Neural cell (in vitro differentiated cells): ENCODE measurements at regions not wholly inside any gene's neighbourhood (a gene's known extent, or its start where the extent isn't known, plus 50 kb on each side); places are given as distances from the start of the nearest gene placed in this dataset.

ENCODE experiments used
- H2AFZ ChIP-seq: fragments of 200-600, 300-800 bp; sonication (generic), shearing (Covaris generic); 2 replicates; pipeline ENCODE4 v1.6.0; 2014; ENCODE audit warnings: low read depth, mild to moderate bottlenecking, antibody characterized with exemption, low read length, moderate library complexity
- H3F3A ChIP-seq: fragments of 200-600 bp; shearing (Covaris generic); 2 replicates; pipeline ENCODE4 v1.6.1; 2016; ENCODE audit warnings: mild to moderate bottlenecking, moderate library complexity, mixed read lengths, antibody characterized with exemption, low read length; ENCODE audit not compliant: insufficient read depth, poor library complexity, severe bottlenecking
- H3K27ac ChIP-seq: fragments of 200-600, 300-800 bp; sonication (generic), shearing (Covaris generic); 2 replicates; pipeline ENCODE4 v1.5.1; 2014; ENCODE audit warnings: mild to moderate bottlenecking, low read length, moderate library complexity
- H3K27me3 ChIP-seq: fragments of 300-800, 200-600 bp; sonication (generic), shearing (Covaris generic); 2 replicates; pipeline ENCODE4 v1.6.0; 2014; ENCODE audit warnings: mild to moderate bottlenecking, low read depth, low read length, moderate library complexity; ENCODE audit not compliant: insufficient read depth
- H3K36me3 ChIP-seq: fragments of 300-800, 200-600 bp; sonication (generic), shearing (Covaris generic); 2 replicates; pipeline ENCODE4 v1.5.1; 2014; ENCODE audit warnings: mild to moderate bottlenecking, antibody characterized with exemption, low read length, moderate library complexity; ENCODE audit not compliant: insufficient read depth
- H3K4me2 ChIP-seq: fragments of 300-800, 200-600 bp; sonication (generic), shearing (Covaris generic); 2 replicates; pipeline ENCODE4 v1.6.0; 2014; ENCODE audit warnings: mild to moderate bottlenecking, low read length
- H3K4me3 ChIP-seq: fragments of 300-800, 200-600 bp; sonication (generic), shearing (Covaris generic); 2 replicates; pipeline ENCODE4 v1.5.1; 2014; ENCODE audit warnings: mild to moderate bottlenecking, low read length, moderate library complexity
- H3K79me2 ChIP-seq: fragments of 200-600 bp; shearing (Covaris generic); replicated peaks from 2 replicates; pipeline ENCODE4 v1.6.0; 2014; ENCODE audit warnings: mild to moderate bottlenecking, low read length, moderate library complexity; ENCODE audit not compliant: insufficient read depth
- H3K9ac ChIP-seq: fragments of 300-800, 200-600 bp; sonication (generic), shearing (Covaris generic); 2 replicates; pipeline ENCODE4 v1.6.1; 2016; ENCODE audit warnings: mild to moderate bottlenecking, low read length, mixed read lengths
- H3K9me2 ChIP-seq: fragments of 200-600 bp; shearing (Covaris generic); 2 replicates; pipeline ENCODE4 v1.6.1; 2016; ENCODE audit warnings: mild to moderate bottlenecking, low read length, mixed read lengths; ENCODE audit not compliant: insufficient read depth
- H3K9me3 ChIP-seq: fragments of 200-600, 300-800 bp; sonication (generic), shearing (Covaris generic); 2 replicates; pipeline ENCODE4 v1.6.1; 2016; ENCODE audit warnings: mild to moderate bottlenecking, mixed run types, low read length, moderate library complexity, mixed read lengths
- H4K20me1 ChIP-seq: fragments of 200-600 bp; shearing (Covaris generic); 2 replicates; pipeline ENCODE4 v1.6.1; 2016; ENCODE audit warnings: mild to moderate bottlenecking, mixed run types; ENCODE audit not compliant: insufficient read depth
- EP300 ChIP-seq: fragments of 450-650 bp; conservative IDR thresholded peaks from 2 replicates; pipeline ENCODE4 v1.6.1; 2014; ENCODE audit warnings: antibody characterized with exemption, mild to moderate bottlenecking, moderate library complexity; ENCODE audit not compliant: poor library complexity, severe bottlenecking
- EZH2 ChIP-seq: fragments of 200-600, 300-800 bp; shearing (Covaris generic), sonication (generic); IDR thresholded peaks from 2 replicates; pipeline ENCODE4 v1.6.1; 2014; ENCODE audit warnings: antibody characterized with exemption, low read length, borderline replicate concordance, mild to moderate bottlenecking; ENCODE audit not compliant: insufficient read depth, poor library complexity, severe bottlenecking
- MXI1 ChIP-seq: fragments of 450-650 bp; conservative IDR thresholded peaks from 2 replicates; pipeline ENCODE4 v1.6.1; 2014; ENCODE audit warnings: antibody characterized with exemption, mild to moderate bottlenecking; ENCODE audit not compliant: poor library complexity, severe bottlenecking
- POLR2AphosphoS5 ChIP-seq: IDR thresholded peaks from 2 replicates; pipeline ENCODE4 v1.6.1; 2012
- RAD21 ChIP-seq: fragments of 450-650 bp; conservative IDR thresholded peaks from 2 replicates; pipeline ENCODE4 v1.6.1; 2014; ENCODE audit warnings: antibody characterized with exemption, mild to moderate bottlenecking, moderate library complexity
- SMC3 ChIP-seq: fragments of 450-650 bp; conservative IDR thresholded peaks from 2 replicates; pipeline ENCODE4 v1.6.1; 2014; ENCODE audit warnings: antibody characterized with exemption, mild to moderate bottlenecking, moderate library complexity; ENCODE audit not compliant: poor library complexity
- TAF1 ChIP-seq: IDR thresholded peaks from 2 replicates; pipeline ENCODE4 v1.6.1; 2012; ENCODE audit warnings: low read depth
- TF ChIP-seq, protein P1 (sequence below): fragments of 450-650 bp; IDR thresholded peaks from 2 replicates; pipeline ENCODE4 v1.5.1; 2014; ENCODE audit warnings: antibody characterized with exemption, mild to moderate bottlenecking, moderate library complexity; ENCODE audit not compliant: poor library complexity, severe bottlenecking
- TF ChIP-seq, protein P2 (sequence below): IDR thresholded peaks from 2 replicates; pipeline ENCODE4 v1.6.1; 2012; ENCODE audit warnings: borderline replicate concordance

DNA sequence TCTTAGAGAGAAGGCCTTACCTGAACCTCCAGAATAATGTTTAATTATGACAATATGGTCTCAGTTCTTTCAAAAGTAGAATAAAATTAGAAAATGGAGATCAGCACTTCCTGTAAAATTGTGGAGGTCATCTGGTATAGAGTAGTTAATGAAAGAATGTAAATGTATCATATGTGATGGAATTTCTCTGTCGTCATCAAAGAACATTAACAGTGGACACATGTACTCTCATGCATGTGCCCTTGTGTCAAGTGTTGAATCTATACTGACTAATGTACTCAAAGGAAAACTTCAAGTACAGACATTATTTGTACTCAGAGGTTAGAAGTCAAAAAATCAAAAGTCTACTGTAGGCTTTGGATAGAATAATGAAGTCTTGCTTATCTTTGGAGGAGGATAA lies 129.2 kb upstream of the MYOCD start:
- Histone ChIP-seq H3K27ac (no peak overlapping the region), H3K9me2 (no peaks in the 10 kb centered on the region), H3K79me2 (no peaks in the 10 kb centered on the region), H3K27me3 (no peaks in the 10 kb centered on the region), H4K20me1 (no peaks in the 10 kb centered on the region), H2AFZ (no peak overlapping the region), H3F3A (no peaks in the 10 kb centered on the region), H3K4me2 (no peak overlapping the region), H3K36me3 (no peaks in the 10 kb centered on the region), H3K4me3 (no peak overlapping the region), H3K9ac (no peak overlapping the region), H3K9me3 (no peaks in the 10 kb centered on the region)
- TF ChIP-seq SMC3 = no peak
- no peak for TF ChIP-seq EP300
- TF ChIP-seq, protein P1, sequence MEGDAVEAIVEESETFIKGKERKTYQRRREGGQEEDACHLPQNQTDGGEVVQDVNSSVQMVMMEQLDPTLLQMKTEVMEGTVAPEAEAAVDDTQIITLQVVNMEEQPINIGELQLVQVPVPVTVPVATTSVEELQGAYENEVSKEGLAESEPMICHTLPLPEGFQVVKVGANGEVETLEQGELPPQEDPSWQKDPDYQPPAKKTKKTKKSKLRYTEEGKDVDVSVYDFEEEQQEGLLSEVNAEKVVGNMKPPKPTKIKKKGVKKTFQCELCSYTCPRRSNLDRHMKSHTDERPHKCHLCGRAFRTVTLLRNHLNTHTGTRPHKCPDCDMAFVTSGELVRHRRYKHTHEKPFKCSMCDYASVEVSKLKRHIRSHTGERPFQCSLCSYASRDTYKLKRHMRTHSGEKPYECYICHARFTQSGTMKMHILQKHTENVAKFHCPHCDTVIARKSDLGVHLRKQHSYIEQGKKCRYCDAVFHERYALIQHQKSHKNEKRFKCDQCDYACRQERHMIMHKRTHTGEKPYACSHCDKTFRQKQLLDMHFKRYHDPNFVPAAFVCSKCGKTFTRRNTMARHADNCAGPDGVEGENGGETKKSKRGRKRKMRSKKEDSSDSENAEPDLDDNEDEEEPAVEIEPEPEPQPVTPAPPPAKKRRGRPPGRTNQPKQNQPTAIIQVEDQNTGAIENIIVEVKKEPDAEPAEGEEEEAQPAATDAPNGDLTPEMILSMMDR = no peak
- no peak for TF ChIP-seq POLR2AphosphoS5
- TF ChIP-seq RAD21 = no peak
- no peak for TF ChIP-seq TAF1
- no peak for TF ChIP-seq EZH2

DNA sequence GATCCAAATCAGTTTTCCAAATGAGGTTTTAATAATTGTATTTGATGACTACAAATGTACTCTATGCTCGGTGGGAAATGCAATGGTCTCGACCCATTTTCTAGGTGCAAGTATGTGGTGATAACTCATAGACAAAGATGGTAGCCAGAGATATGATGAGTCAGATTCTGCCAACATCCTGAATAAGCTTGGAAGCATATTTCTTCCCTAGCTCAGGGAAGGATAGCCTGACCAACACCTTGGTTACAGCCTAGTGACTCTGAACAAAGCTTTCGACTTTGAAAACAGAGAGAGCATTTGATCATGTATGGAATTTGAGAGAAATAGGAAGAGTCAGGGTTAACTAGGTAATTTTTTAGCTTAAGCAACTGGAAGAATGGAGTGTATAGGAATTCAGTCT lies 128.3 kb upstream of the MYOCD start:
- H3K27me3 ChIP-seq = no peaks in the 10 kb centered on the region
- H3K36me3 ChIP-seq = no peaks in the 10 kb centered on the region
- no peak overlapping the region for H3K4me3 ChIP-seq
- no peaks in the 10 kb centered on the region for H3K9me3 ChIP-seq
- no peaks in the 10 kb centered on the region for H4K20me1 ChIP-seq
- H3F3A ChIP-seq = no peaks in the 10 kb centered on the region
- no peak overlapping the region for H2AFZ ChIP-seq
- H3K9ac ChIP-seq = no peak overlapping the region
- no peaks in the 10 kb centered on the region for H3K79me2 ChIP-seq
- no peak overlapping the region for H3K27ac ChIP-seq
- H3K4me2 ChIP-seq = no peak overlapping the region
- TF ChIP-seq EZH2 (no peak), RAD21 (no peak), POLR2AphosphoS5 (no peak), EP300 (no peak), SMC3 (no peak), TAF1 (no peak), MXI1 (no peak)
- TF ChIP-seq, protein P2, sequence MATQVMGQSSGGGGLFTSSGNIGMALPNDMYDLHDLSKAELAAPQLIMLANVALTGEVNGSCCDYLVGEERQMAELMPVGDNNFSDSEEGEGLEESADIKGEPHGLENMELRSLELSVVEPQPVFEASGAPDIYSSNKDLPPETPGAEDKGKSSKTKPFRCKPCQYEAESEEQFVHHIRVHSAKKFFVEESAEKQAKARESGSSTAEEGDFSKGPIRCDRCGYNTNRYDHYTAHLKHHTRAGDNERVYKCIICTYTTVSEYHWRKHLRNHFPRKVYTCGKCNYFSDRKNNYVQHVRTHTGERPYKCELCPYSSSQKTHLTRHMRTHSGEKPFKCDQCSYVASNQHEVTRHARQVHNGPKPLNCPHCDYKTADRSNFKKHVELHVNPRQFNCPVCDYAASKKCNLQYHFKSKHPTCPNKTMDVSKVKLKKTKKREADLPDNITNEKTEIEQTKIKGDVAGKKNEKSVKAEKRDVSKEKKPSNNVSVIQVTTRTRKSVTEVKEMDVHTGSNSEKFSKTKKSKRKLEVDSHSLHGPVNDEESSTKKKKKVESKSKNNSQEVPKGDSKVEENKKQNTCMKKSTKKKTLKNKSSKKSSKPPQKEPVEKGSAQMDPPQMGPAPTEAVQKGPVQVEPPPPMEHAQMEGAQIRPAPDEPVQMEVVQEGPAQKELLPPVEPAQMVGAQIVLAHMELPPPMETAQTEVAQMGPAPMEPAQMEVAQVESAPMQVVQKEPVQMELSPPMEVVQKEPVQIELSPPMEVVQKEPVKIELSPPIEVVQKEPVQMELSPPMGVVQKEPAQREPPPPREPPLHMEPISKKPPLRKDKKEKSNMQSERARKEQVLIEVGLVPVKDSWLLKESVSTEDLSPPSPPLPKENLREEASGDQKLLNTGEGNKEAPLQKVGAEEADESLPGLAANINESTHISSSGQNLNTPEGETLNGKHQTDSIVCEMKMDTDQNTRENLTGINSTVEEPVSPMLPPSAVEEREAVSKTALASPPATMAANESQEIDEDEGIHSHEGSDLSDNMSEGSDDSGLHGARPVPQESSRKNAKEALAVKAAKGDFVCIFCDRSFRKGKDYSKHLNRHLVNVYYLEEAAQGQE = no peak
- TF ChIP-seq, protein P1 = no peak
- H3K9me2 ChIP-seq = no peaks in the 10 kb centered on the region
